Smooth muscle cell (in vitro differentiated cells): ENCODE measurements at regions not wholly inside any gene's neighbourhood (a gene's known extent, or its start where the extent isn't known, plus 50 kb on each side); places are given as distances from the start of the nearest gene placed in this dataset.

ENCODE experiments used
- DNase-seq: peaks from one replicate; lab custom pipeline; 2025; ENCODE audit not compliant: unreplicated experiment; lab: John Stamatoyannopoulos, UW
- H2AFZ ChIP-seq: fragments of 200-600 bp; sonication (generic); 2 replicates; pipeline ENCODE4 v1.6.0; 2016; ENCODE audit warnings: antibody characterized with exemption, low read depth, mild to moderate bottlenecking
- H3F3A ChIP-seq: fragments of 200-600 bp; sonication (generic); 2 replicates; pipeline ENCODE4 v1.6.0; 2017; ENCODE audit warnings: antibody characterized with exemption, low read depth
- H3K27ac ChIP-seq: fragments of 200-600 bp; sonication (generic); 2 replicates; pipeline ENCODE4 v1.5.1; 2016; ENCODE audit warnings: low read depth, mild to moderate bottlenecking
- H3K27me3 ChIP-seq: fragments of 200-600 bp; sonication (generic); 2 replicates; pipeline ENCODE4 v1.6.1; 2016; ENCODE audit warnings: low read depth, mild to moderate bottlenecking
- H3K36me3 ChIP-seq: fragments of 200-600 bp; sonication (generic); 2 replicates; pipeline ENCODE4 v1.5.1; 2016; ENCODE audit warnings: low read depth
- H3K4me1 ChIP-seq: fragments of 200-600 bp; sonication (generic); 2 replicates; pipeline ENCODE4 v1.5.1; 2016; ENCODE audit warnings: low read depth
- H3K4me2 ChIP-seq: fragments of 200-600 bp; sonication (generic); 2 replicates; pipeline ENCODE4 v1.6.0; 2016; ENCODE audit warnings: mild to moderate bottlenecking
- H3K4me3 ChIP-seq: fragments of 200-600 bp; sonication (generic); 2 replicates; pipeline ENCODE4 v1.5.1; 2016; ENCODE audit warnings: mild to moderate bottlenecking
- H3K79me2 ChIP-seq: fragments of 200-600 bp; sonication (generic); 2 replicates; pipeline ENCODE4 v1.6.0; 2016; ENCODE audit warnings: low read depth, mild to moderate bottlenecking
- H3K9ac ChIP-seq: fragments of 200-600 bp; sonication (generic); 2 replicates; pipeline ENCODE4 v1.6.0; 2016; ENCODE audit warnings: low read depth
- H3K9me3 ChIP-seq: fragments of 200-600 bp; sonication (generic); replicated peaks from 2 replicates; pipeline ENCODE4 v1.5.1; 2016; ENCODE audit warnings: low read depth
- H4K20me1 ChIP-seq: fragments of 200-600 bp; sonication (generic); 2 replicates; pipeline ENCODE4 v1.6.0; 2016; ENCODE audit warnings: low read depth
- WGBS: methylation state at CpG from one replicate; pipeline ENCODE4 v1.1.7; 2016; ENCODE audit warnings: low lambda C conversion rate; 5-methylcytosine and 5-hydroxymethylcytosine counted together
- TF ChIP-seq, protein P1 (sequence below): fragments of 200-600 bp; sonication (generic); IDR thresholded peaks from 2 replicates; pipeline ENCODE4 v1.5.1; 2017; ENCODE audit warnings: borderline replicate concordance, mild to moderate bottlenecking, antibody characterized with exemption; ENCODE audit not compliant: insufficient read depth, poor library complexity, severe bottlenecking

- Histone ChIP-seq H3K4me3 (no peak overlapping the region), H4K20me1 (no peaks in the 10 kb centered on the region), H3K36me3 (no peaks in the 10 kb centered on the region), H2AFZ (no peak overlapping the region), H3K9me3 (no peaks in the 10 kb centered on the region), H3K4me1 (peaks cover 7% of the 10 kb centered on the region), H3K9ac (no peak overlapping the region), H3F3A (peaks cover 5% of the 10 kb centered on the region), H3K4me2 (no peak overlapping the region), H3K27ac (no peak overlapping the region), H3K79me2 (no peaks in the 10 kb centered on the region), H3K27me3 (no peaks in the 10 kb centered on the region)
- no peak for DNase-seq
- TF ChIP-seq, protein P1, sequence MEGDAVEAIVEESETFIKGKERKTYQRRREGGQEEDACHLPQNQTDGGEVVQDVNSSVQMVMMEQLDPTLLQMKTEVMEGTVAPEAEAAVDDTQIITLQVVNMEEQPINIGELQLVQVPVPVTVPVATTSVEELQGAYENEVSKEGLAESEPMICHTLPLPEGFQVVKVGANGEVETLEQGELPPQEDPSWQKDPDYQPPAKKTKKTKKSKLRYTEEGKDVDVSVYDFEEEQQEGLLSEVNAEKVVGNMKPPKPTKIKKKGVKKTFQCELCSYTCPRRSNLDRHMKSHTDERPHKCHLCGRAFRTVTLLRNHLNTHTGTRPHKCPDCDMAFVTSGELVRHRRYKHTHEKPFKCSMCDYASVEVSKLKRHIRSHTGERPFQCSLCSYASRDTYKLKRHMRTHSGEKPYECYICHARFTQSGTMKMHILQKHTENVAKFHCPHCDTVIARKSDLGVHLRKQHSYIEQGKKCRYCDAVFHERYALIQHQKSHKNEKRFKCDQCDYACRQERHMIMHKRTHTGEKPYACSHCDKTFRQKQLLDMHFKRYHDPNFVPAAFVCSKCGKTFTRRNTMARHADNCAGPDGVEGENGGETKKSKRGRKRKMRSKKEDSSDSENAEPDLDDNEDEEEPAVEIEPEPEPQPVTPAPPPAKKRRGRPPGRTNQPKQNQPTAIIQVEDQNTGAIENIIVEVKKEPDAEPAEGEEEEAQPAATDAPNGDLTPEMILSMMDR: no peak
- WGBS: 95% methylated on average over 4 of the region's 4 CpGs
Observed at GRCh38 chr13:73244467-73244866, 185.7 kb downstream of the KLF5 start.

DNA sequence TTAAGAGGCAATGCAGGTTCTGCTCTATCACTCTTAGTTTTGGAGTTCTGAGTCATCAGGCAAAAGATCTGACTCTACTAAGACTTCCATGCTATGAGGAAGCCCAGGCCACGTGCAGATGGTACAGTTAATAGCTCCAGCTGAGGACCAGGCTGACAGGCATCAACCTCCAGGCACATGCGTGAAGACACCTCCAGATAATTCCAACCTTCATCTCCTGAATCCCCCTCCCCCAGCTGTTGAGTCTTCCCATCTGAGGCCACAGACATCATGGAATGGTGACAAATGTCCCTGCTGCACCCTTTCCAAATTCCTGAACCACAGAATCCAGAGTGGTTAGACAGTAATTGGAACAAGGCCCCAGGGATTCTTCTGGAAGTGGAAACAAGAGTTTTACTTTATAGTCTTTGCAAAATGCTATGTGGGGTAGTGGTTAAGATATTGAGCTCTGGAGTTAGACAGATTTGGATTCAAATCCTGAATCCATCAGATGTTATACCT, 183.8 kb downstream of the KLF5 start:
- no peaks in the 10 kb centered on the region for H3K36me3 ChIP-seq

GRCh38 chr13:73240193-73240592, 181.4 kb downstream of the KLF5 start:
- Histone ChIP-seq H2AFZ (no peak overlapping the region), H3K79me2 (no peaks in the 10 kb centered on the region)
- 63% methylated on average over 1 of the region's 1 CpG for WGBS

More for the DNA sequence above, 183.8 kb downstream of the KLF5 start:
- TF ChIP-seq, protein P1: no peak
- 88% methylated on average over 2 of the region's 2 CpGs for WGBS
- H3K27me3 ChIP-seq: no peaks in the 10 kb centered on the region
- no peak overlapping the region for H2AFZ ChIP-seq
- no peaks in the 10 kb centered on the region for H3K79me2 ChIP-seq
- H3K9me3 ChIP-seq: no peaks in the 10 kb centered on the region
- no peak overlapping the region for H3K4me2 ChIP-seq
- DNase-seq: no peak
- no peak overlapping the region for H3K4me3 ChIP-seq
- H3F3A ChIP-seq: no peaks in the 10 kb centered on the region
- no peak overlapping the region for H3K9ac ChIP-seq
- H3K27ac ChIP-seq: no peak overlapping the region
- H4K20me1 ChIP-seq: no peaks in the 10 kb centered on the region
- H3K4me1 ChIP-seq: no peaks in the 10 kb centered on the region

GRCh38 chr13:73235385-73235784, 176.6 kb downstream of the KLF5 start:
- H3K4me3 ChIP-seq: no peak overlapping the region
- H3F3A ChIP-seq: no peaks in the 10 kb centered on the region
- no peak overlapping the region for H3K9ac ChIP-seq
- H3K36me3 ChIP-seq: no peaks in the 10 kb centered on the region
- H3K4me2 ChIP-seq: no peak overlapping the region
- no peaks in the 10 kb centered on the region for H4K20me1 ChIP-seq
- DNase-seq: no peak
- TF ChIP-seq, protein P1: no peak
- no peaks in the 10 kb centered on the region for H3K9me3 ChIP-seq
- no peak overlapping the region for H3K27ac ChIP-seq
- no peak overlapping the region for H2AFZ ChIP-seq
- H3K27me3 ChIP-seq: no peaks in the 10 kb centered on the region
- 97% methylated on average over 13 of the region's 13 CpGs for WGBS
- no peaks in the 10 kb centered on the region for H3K79me2 ChIP-seq
- H3K4me1 ChIP-seq: no peaks in the 10 kb centered on the region

More at GRCh38 chr13:73240193-73240592, 181.4 kb downstream of the KLF5 start:
- Histone ChIP-seq H3K27ac (no peak overlapping the region), H3K36me3 (no peaks in the 10 kb centered on the region), H3K4me3 (no peak overlapping the region), H3K4me2 (no peak overlapping the region), H3K27me3 (no peaks in the 10 kb centered on the region), H3K9me3 (no peaks in the 10 kb centered on the region), H3K9ac (no peak overlapping the region), H3K4me1 (no peaks in the 10 kb centered on the region), H4K20me1 (no peaks in the 10 kb centered on the region), H3F3A (no peaks in the 10 kb centered on the region)
- TF ChIP-seq, protein P1: no peak
- no peak for DNase-seq
